Effector CD4-positive, alpha-beta T cell (primary cell): ENCODE measurements at regions not wholly inside any gene's neighbourhood (a gene's known extent, or its start where the extent isn't known, plus 50 kb on each side); places are given as distances from the start of the nearest gene placed in this dataset.

Experiments
- DNase-seq: peaks from one replicate; pipeline ENCODE4 v3.0.0-alpha.2; 2020

DNA sequence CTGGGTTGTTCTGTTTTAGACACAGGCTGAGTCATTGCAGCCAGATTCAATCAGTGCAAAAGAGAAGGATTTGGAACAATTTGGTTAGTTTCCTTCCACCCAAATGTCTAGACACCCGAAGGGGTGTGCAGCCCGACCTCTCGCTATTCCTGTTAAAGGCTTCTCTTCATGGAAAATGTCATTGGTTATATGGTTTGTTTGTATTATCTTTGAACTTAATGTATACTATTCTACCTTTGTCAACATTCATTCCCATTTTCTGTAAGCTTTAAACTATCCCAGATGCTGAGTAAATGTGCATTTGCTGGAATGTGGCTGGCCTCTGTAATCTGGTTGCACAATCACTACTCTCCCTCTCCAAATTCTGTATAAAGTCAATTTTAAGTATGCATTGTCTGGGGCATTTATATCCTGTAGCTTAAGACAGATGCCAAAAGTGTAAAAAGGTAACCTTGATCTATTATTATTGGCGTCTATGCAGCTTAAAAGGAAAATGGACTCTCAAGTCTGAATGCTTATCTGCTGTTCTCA, 80.4 kb upstream of the RND3 start:
- DNase-seq: no peak

DNA sequence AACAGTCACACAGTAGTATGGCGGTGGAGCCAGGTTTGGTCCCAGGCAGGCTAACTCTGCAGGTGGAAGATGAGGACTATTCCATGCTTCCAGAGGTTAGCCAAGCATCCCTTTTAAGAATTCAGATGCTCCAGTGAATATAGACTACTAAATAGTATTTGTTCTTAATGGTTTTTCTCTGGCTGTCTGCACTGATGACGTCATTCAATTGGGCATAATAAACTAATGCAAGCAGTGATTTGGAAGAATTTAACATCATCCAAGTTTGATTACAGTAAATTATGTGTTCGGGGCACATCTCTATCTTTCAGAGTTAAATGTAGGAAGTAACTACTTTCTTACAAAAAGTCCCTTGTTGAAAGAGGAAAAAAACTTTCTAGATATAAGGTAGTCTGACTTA, 78.8 kb upstream of the RND3 start:
- no peak for DNase-seq

DNA sequence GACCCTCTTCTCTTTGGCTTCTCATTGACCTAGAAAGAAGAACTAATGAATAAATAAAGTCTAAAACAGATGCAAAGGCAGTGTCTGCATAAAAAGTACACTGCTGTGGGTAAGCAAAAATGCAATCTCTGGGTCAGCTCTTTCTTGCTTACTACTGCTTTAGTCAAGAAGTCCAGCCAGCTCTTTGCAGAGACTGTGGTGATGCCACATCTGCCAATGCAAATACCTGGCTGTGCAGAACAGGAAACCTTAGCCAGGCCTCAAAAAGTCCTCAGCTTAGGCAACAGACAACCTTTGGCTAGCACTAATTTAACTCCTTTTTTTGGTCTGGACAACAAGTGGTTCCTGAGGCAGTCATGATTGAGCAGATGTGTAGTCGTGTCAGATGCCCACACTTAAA, 73.6 kb upstream of the RND3 start:
- no peak for DNase-seq

DNA sequence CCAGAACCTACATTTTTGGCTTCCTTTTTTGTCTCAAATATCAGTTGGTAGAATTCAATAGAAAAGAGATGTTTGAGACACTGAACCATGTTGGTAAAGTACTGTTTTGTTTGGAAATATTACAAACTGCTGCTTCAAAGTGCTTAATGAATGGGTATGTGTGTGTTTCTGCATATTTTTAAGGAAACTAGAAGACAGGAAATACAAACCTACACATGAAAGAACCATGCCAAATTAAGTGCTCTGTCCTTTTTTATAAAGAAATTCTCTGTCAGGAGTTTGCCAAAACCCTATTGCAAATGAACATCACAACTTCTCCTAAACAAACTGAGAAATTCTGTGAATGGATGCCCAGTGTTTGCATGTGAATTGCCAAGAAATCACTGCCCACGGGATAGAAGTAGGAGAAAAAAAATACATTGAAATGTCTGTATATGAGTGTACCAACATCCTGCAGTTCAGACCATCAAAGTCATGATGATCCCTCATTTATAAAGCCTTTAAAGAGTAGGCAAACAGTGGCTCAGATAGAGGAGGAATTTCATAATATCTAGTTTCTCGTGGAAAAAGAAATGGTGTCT, 69.6 kb upstream of the RND3 start:
- no peak for DNase-seq

DNA sequence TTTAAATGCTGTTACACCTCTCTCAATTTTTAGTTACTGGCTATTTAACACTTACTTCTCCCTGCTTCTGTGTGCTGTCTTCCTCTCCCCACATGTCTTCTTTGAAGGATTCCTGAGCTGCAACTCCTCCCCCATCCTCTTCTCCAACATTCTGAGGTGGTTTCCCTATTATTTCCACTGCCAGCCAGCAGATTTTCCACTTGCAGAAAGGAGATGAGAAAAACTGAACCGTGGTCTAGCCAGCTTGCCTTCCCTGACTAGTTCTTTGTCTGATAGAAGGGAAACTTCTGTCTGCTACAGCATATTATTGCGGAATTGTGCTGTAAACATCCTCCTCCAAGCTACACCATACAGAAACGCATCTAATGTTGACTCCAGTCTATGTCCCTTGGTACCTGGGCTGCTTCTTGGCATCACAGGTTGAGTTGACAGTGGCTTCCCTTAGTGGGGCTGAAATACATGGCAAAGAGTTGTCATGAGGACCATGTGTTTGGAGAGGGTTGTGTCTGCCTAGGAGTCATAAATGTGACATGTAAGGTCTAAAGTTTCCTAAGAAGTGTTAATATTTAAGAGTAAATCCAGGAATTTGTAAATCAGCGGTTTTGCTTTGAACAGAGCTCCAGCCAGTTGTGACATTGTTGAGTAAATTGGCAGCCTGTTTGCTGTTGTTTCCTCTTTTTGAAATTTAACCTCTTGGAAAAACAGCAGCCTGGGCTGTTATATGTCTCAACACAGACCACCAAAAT, 68.3 kb upstream of the RND3 start:
- DNase-seq: no peak

DNA sequence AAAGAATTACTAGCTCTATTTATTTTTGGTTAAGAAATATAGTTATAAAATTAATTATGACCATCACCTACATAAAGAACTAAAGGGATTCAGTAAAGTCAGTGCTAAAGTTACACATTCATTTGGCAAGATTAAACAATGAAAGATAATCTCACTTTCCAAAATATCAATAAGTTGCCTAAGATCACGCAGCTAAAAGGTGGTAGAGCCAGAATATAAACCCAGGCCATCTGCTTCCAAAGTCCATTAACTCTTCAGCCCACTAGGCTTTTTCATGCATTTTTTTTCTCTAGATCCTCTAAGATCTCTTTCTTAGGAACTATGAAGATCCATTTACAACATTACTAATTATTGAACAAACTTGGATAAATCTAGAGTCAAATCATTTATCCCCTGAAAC, 66.6 kb upstream of the RND3 start:
- DNase-seq: no peak

DNA sequence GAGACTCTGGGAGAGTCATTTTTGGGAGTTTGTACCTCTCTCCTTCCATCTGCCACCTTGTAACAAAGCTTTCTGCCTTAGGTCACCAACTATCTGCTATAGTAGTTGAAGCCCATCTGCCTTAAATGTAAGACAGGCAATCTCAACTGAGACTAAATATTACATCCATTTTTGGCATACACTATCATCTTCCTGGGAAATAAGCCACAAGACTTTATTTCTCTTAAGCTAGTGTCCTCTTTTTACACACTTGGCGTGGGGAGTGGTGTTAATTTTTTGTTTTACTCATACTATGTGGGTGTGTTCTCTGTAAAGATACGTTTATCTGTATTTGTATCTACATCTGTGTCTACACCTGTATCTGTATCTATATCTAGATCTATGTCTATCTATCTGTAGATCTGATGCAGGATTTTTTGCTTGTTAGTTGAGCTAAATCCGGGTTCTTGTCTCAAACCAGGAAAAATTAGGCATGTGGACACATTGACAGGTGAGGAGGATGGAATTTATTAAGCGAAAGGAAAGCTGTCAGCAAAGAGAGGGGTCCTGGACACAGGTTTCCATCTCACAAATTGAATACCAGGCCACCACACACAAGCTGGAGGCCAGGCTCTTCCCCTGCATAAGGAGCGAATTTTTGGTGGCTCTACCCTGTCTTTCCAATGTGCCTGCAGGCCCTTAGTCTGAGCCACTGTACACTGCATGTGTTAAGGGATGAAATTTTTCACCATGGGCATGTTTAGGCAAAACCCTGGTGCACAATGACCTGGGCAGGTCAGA, 64.8 kb upstream of the RND3 start:
- DNase-seq: no peak

DNA sequence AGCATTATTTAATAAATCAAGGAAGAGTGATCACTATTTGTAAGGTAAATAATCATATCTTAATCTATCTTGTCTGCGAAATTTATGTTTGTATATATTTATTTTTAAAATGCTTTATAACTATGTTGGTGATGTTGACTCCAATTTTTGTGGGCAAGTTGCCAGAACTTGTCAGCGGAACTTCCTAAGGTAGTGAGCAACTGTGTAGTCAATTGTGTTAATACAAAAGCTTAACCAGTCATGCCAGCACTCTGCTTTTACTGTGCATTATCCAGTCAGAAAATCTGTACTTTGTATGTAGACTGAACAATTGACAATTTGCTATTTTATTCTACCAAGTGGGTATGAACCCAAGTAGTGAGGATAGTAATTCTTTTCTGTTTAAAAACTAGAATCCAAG, 61.9 kb upstream of the RND3 start:
- DNase-seq: no peak

DNA sequence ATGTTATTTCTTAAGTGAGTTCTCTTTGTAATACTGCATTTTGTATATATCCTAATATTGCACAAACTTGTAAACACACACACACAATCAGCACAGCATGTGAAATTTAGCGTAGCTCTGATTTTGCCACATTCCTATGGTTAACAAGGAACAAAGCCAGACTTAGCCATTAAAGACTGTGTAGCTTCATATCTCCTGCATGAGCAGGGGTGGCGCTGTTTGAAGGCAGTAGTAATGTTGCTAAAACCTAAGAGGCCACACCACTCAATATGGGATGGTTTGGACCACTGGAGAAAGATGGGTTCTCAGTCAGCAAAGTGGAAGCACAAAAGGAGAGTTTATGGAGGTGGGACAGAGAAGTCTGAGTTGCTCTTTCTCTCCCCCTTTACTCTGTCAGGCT, 61.1 kb upstream of the RND3 start:
- DNase-seq: no peak

DNA sequence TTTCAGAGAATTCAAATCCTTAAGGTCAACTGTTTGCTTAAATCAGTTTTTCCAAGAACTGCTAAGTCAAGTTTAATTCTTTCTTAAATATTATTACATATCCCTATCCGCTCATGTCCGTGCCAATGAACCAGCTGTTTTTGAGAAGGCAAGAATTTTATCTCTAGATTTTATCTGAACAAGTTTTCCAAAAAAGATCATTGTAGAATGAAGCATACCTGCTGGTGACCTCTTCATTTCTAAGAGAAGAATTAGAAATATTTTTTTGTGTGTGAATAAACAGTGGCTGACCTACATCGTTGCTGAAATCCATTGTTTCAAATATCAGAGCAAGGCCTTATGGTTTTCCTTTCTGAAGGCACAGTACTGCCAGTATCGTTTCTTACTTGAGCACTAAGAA, 58.4 kb upstream of the RND3 start:
- no peak for DNase-seq

DNA sequence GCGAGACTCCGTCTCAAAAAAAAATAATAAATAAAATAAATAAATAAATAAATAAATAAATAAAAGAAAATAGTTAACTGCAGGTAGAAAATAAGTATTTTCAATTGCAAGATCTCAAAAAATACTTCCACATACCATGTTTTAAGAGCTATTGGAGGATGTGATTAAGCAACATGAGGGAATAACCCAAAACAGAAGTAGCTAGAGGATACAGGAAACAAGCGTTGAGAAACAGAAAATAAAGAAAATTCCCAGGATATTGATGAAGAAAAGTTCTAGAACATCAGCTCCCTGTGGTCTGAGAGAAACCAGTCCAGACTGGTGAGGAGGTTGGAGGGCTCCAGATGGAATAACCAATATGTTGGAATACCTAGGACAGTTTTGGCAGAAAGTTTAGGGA, 57.3 kb upstream of the RND3 start:
- no peak for DNase-seq

DNA sequence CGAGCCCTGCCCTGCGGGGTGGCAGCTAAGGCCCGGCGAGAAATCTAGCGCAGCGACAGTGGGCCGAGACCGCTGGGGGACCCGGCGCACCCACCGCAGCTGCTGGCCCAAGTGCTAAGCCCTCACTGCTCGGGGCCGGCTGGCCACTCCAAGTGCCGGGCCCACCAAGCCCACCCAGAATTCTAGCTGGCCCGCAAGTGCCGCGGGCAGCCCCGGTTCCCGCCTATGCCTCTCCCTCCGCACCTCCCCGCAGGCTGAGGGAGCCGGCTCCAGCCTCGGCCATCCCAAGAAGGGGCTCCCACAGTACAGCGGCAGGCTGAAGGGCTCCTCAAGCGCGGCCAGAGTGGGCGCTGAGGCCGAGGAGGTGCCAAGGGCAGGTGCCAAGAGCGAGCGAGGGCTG, 55.2 kb upstream of the RND3 start:
- no peak for DNase-seq

DNA sequence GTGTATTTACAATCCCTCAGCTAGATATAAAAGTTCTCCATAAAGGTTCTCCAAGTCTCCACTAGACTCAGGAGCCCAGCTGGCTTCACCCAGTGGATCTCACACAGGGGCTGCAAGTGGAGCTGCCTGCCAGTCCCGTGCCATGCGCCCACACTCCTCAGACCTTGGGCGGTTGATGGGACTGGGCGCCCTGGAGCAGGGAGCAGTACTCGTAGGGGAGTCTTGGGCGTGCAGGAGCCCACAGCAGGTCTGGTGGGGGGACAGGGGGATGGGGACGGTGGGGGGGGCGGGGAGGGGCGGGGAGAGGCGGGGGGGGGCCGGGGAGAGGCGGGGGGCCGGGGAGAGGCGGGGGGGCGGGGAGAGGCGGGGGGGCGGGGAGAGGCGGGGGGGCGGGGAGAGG, 54.7 kb upstream of the RND3 start:
- DNase-seq: no peak

DNA sequence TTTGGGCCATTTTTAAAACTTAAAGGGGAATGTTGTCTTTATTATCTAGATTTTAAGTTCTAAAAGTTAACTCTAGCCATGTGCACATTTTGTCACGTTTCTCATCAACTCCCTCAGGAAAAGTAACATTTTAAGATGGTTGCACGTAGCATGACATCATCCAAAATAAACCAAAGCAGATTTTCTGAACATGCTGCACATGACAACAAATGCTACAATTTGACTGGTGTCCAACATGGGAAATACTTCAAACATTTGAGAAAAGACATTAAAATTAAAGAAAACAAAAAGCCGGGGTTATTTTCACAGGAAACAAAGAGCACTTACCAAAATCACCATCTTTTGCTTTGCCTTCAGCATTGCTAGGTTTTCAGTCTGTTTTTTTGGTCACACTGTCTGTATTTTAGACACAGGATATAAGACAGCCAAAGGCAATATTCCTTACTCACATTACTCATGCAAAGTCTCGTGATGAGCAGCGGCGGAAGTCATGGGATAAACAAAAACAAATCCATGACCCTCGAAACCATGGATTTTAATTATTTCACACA, 51.3 kb upstream of the RND3 start:
- DNase-seq: no peak
